HTR-8/SVneo (cell line): ENCODE measurements at regions not wholly inside any gene's neighbourhood (a gene's known extent, or its start where the extent isn't known, plus 50 kb on each side); places are given as distances from the start of the nearest gene placed in this dataset.
"Not testable (repeated sequence)": the region's sequence is repeated elsewhere in the genome, so short reads cannot be mapped to it uniquely, and the experiment has no call there.

Experiments used
- DNase-seq: peaks from one replicate; pipeline ENCODE4 v3.0.0; 2011; ENCODE audit warnings: low spot score, mixed read lengths; ENCODE audit not compliant: insufficient read length
- FAIRE-seq: peaks from 2 replicates; lab custom pipeline; 2011; peaks lifted over from hg19 to GRCh38; lab: Jason Lieb, UNC

GRCh38 chr18:30650499-30650898 is 392.0 kb downstream of the DSC3 start:
- DNase-seq = no peak

GRCh38 chr18:30644158-30644557 is 398.4 kb downstream of the DSC3 start:
- no peak for FAIRE-seq
- no peak for DNase-seq

More at GRCh38 chr18:30650499-30650898, 392.0 kb downstream of the DSC3 start:
- FAIRE-seq = no peak

GRCh38 chr18:30639361-30639760 is 403.2 kb downstream of the DSC3 start:
- no peak for DNase-seq
- no peak for FAIRE-seq

- no peak for DNase-seq
- FAIRE-seq = no peak
Measured at GRCh38 chr18:30634249-30634648, 408.3 kb downstream of the DSC3 start.

GRCh38 chr18:30632071-30632698 is 410.4 kb downstream of the DSC3 start:
- FAIRE-seq (no peak), DNase-seq (no peak)

- no peak for DNase-seq
- no peak for FAIRE-seq
Measured at GRCh38 chr18:30625961-30626360, 416.6 kb downstream of the DSC3 start.

GRCh38 chr18:30623401-30624065 is 419.0 kb downstream of the DSC3 start:
- FAIRE-seq = no peak

GRCh38 chr18:30622635-30623034 is 419.9 kb downstream of the DSC3 start:
- FAIRE-seq = no peak
- no peak for DNase-seq

More at GRCh38 chr18:30623401-30624065, 419.0 kb downstream of the DSC3 start:
- DNase-seq = peak; percentile 3

- DNase-seq (no peak), FAIRE-seq (no peak)
Measured at GRCh38 chr18:30622104-30622503, 420.4 kb downstream of the DSC3 start.

- DNase-seq = no peak
- no peak for FAIRE-seq
Measured at GRCh38 chr18:30618567-30618966, 424.0 kb downstream of the DSC3 start.

GRCh38 chr18:30616414-30616813 is 426.1 kb downstream of the DSC3 start:
- DNase-seq = no peak
- no peak for FAIRE-seq

- DNase-seq = no peak
- FAIRE-seq = no peak
Measured at GRCh38 chr18:30613467-30613801, 429.1 kb downstream of the DSC3 start.

GRCh38 chr18:30601541-30601940 is 441.0 kb downstream of the DSC3 start:
- FAIRE-seq (no peak), DNase-seq (no peak)

GRCh38 chr18:30597202-30597601 is 445.3 kb downstream of the DSC3 start:
- no peak for DNase-seq
- no peak for FAIRE-seq

- DNase-seq (no peak), FAIRE-seq (no peak)
Measured at GRCh38 chr18:30596635-30597034, 445.9 kb downstream of the DSC3 start.

GRCh38 chr18:30595942-30596341 is 446.6 kb downstream of the DSC3 start:
- FAIRE-seq (no peak), DNase-seq (no peak)

- DNase-seq, FAIRE-seq: not testable (repeated sequence)
Measured at GRCh38 chr18:30594911-30595310, 447.6 kb downstream of the DSC3 start.

- FAIRE-seq = no peak
- DNase-seq = no peak
Measured at GRCh38 chr18:30591462-30591861, 451.1 kb downstream of the DSC3 start.

GRCh38 chr18:30588673-30589164 is 453.8 kb downstream of the DSC3 start:
- no peak for DNase-seq
- FAIRE-seq = no peak

GRCh38 chr18:30583768-30584167 is 458.8 kb downstream of the DSC3 start:
- DNase-seq = no peak
- FAIRE-seq = no peak

GRCh38 chr18:30582078-30582477 is 460.5 kb downstream of the DSC3 start:
- DNase-seq = no peak
- FAIRE-seq = no peak

- FAIRE-seq (no peak), DNase-seq (no peak)
Measured at GRCh38 chr18:30578707-30579106, 463.8 kb downstream of the DSC3 start.
